ENCODE measurements at regions not wholly inside any gene's neighbourhood (a gene's known extent, or its start where the extent isn't known, plus 50 kb on each side); places are given as distances from the start of the nearest gene placed in this dataset.

DNA sequence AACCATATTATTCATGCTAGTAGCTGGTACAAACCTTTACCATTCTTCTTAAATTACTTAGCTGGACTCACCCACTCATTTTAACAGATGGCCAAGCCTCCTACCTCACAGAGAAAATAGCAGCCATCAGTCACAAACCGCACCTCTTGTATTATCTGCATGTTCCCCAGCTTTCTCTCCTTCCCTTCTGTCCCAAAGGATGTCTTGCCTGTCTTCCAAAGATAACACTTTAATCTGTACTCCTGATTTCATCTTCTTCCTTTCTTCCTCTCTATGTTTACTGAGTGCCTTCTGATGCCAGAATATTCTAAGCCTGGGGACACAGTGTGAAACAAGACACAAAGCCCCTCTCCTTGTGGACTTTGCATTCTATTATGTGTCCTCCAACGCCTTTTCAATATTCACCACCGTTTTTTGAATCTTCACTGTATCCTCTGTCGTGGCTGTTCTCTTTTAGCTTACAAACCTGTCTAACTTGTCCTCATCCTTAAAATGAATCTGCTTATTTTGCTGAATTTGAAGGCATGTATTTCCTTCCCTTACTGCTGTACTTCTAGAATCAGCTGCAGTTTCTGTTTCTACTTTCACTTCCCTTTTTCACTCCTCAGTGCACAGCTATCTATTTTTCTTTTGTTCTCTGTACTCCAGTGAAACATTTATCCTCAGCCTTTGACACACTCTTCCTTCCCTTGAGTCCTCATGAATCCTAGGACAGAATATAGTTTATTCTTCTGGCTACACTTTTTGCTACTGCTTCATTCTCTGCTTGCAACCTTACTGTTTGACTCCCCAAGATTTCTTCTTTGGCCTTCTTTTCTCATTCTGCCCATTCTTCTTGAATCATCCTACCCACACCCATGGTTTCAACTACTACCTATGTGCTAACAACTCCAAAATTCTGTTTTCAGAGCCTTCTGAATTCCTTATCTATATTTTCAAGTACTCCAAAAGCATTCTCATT is 216.9 kb upstream of the SAMSN1 start (continued):
- TF ChIP-seq CBFA2T3 (IDR thresholded peaks at IDR 0.05) (peak; percentile 99), CBFA2T2 (conservative IDR thresholded peaks at IDR 0.05) (peak; percentile 97), RCOR1 (IDR thresholded peaks at IDR 0.05; ENCODE audit: borderline replicate concordance in 1 of 2, low read depth in 2 of 2, low read length in 2 of 2) (peak; percentile 54 to 98; a peak in 3 of 4 replicates), TEAD2 (tag; IDR thresholded peaks at IDR 0.05) (no peak), MAFF (IDR thresholded peaks at IDR 0.05; ENCODE audit: low read length) (peak; percentile 13; the same call in 1 of the 2 replicates), KDM5B (IDR thresholded peaks at IDR 0.05; ENCODE audit: insufficient replicate concordance, low read depth, low read length) (peak; percentile 42), HDAC2 (IDR thresholded peaks at IDR 0.05) (peak; percentile 93), MAFG (tag; conservative IDR thresholded peaks at IDR 0.05) (peak; percentile 61), L3MBTL2 (IDR thresholded peaks at IDR 0.05) (peak; percentile 46; the same call in 1 of the 2 replicates), ELF4 (CRISPR knock-in tag; IDR thresholded peaks at IDR 0.05) (peak; percentile 77; the same call in 1 of the 2 replicates), HNRNPH1 (optimal IDR thresholded peaks at IDR 0.05; ENCODE audit: low read depth, low read length) (no peak), ZEB2 (IDR thresholded peaks at IDR 0.05) (peak; percentile 90), SMARCA4 (IDR thresholded peaks at IDR 0.05) (peak; percentile 97), NFIC (IDR thresholded peaks at IDR 0.05) (peak; percentile 94), HDAC3 (IDR thresholded peaks at IDR 0.05; ENCODE audit: borderline replicate concordance, partially characterized antibody) (peak; percentile 90), POLR2A (conservative IDR thresholded peaks at IDR 0.05) (peak; percentile 36; the same call in 1 of the 2 replicates), JUND (IDR thresholded peaks at IDR 0.05; ENCODE audit: borderline replicate concordance, low read depth, low read length) (peak; percentile 70), JUND (tag; IDR thresholded peaks at IDR 0.05; ENCODE audit: borderline replicate concordance, low read depth, low read length) (peak; percentile 63; the same call in 1 of the 3 replicates), PHB2 (IDR thresholded peaks at IDR 0.05; ENCODE audit: low read depth) (peak; percentile 86; the same call in 1 of the 2 replicates), FOXJ2 (tag; IDR thresholded peaks at IDR 0.05) (peak; percentile 94), GATA2 (CRISPR knock-in tag; IDR thresholded peaks at IDR 0.05) (peak; percentile 90)
- TF ChIP-seq, protein P1, sequence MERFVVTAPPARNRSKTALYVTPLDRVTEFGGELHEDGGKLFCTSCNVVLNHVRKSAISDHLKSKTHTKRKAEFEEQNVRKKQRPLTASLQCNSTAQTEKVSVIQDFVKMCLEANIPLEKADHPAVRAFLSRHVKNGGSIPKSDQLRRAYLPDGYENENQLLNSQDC (CRISPR knock-in tag; IDR thresholded peaks at IDR 0.05): no peak
- TF ChIP-seq, protein P2, sequence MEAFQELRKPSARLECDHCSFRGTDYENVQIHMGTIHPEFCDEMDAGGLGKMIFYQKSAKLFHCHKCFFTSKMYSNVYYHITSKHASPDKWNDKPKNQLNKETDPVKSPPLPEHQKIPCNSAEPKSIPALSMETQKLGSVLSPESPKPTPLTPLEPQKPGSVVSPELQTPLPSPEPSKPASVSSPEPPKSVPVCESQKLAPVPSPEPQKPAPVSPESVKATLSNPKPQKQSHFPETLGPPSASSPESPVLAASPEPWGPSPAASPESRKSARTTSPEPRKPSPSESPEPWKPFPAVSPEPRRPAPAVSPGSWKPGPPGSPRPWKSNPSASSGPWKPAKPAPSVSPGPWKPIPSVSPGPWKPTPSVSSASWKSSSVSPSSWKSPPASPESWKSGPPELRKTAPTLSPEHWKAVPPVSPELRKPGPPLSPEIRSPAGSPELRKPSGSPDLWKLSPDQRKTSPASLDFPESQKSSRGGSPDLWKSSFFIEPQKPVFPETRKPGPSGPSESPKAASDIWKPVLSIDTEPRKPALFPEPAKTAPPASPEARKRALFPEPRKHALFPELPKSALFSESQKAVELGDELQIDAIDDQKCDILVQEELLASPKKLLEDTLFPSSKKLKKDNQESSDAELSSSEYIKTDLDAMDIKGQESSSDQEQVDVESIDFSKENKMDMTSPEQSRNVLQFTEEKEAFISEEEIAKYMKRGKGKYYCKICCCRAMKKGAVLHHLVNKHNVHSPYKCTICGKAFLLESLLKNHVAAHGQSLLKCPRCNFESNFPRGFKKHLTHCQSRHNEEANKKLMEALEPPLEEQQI (IDR thresholded peaks at IDR 0.05): peak; percentile 88
- TF ChIP-seq, protein P3, sequence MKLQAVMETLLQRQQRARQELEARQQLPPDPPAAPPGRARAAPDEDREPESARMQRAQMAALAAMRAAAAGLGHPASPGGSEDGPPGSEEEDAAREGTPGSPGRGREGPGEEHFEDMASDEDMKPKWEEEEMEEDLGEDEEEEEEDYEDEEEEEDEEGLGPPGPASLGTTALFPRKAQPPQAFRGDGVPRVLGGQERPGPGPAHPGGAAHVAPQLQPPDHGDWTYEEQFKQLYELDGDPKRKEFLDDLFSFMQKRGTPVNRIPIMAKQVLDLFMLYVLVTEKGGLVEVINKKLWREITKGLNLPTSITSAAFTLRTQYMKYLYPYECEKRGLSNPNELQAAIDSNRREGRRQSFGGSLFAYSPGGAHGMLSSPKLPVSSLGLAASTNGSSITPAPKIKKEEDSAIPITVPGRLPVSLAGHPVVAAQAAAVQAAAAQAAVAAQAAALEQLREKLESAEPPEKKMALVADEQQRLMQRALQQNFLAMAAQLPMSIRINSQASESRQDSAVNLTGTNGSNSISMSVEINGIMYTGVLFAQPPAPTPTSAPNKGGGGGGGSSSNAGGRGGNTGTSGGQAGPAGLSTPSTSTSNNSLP (IDR thresholded peaks at IDR 0.05; ENCODE audit: borderline replicate concordance, low read depth, low read length): peak; percentile 87
- TF ChIP-seq, protein P4, sequence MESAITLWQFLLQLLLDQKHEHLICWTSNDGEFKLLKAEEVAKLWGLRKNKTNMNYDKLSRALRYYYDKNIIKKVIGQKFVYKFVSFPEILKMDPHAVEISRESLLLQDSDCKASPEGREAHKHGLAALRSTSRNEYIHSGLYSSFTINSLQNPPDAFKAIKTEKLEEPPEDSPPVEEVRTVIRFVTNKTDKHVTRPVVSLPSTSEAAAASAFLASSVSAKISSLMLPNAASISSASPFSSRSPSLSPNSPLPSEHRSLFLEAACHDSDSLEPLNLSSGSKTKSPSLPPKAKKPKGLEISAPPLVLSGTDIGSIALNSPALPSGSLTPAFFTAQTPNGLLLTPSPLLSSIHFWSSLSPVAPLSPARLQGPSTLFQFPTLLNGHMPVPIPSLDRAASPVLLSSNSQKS (CRISPR knock-in tag; IDR thresholded peaks at IDR 0.05): no peak

All from K562 (cell line).